ENCODE measurements at regions not wholly inside any gene's neighbourhood (a gene's known extent, or its start where the extent isn't known, plus 50 kb on each side); places are given as distances from the start of the nearest gene placed in this dataset.
A peak's percentile ranks its signal among the peaks of the same experiment; 100 is the strongest.

DNA sequence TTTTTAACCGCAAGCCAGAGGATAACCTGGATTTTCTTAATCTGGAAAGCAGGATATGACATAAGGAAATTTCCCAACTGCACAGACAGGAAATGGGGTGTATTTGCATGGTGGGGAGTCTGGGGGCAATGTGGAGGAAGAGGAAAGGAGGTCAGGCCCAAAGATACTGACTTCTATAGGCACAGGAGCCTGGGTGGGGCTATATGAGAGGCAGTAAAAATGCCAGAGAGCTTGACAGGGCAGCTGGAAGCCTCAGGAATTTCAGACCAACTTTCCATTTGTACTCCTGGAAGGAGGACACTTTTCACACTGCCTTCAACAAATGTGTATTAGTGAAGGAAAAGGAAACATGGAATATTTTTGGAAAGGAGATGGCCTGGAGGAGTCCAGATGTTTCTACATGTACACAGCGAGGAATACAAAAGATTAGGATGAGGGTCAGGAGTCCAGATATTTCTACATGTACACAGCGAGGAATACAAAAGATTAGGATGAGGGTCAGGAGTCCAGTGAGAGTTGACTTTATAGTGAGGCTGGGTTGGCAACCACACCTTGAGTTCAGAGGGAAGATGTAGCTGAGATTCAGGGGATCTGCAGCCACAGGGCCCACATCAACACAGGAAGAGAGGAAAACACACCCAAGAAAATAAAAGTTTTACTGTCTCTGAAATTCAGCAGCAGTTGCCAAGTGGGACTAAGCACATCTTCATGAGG, 111.9 kb upstream of the PTPRG start:
- Histone ChIP-seq H3K4me3 (ENCODE audit: low read length) (no peak overlapping the region), H3K4me1 (ENCODE audit: insufficient read depth, low read length) (no peaks in the 10 kb centered on the region), H3K36me3 (ENCODE audit: insufficient read depth, low read length) (no peaks in the 10 kb centered on the region), H3K27ac (ENCODE audit: low read depth, low read length) (no peak overlapping the region), H3K27me3 (ENCODE audit: insufficient read depth, low read length, poor library complexity, severe bottlenecking) (no peaks in the 10 kb centered on the region), H3K9me3 (ENCODE audit: low read length) (no peaks in the 10 kb centered on the region)
- DNase-seq, result no peak
- POLR2A ChIA-PET, result no interaction called here
- H3K4me3 Mint-ChIP-seq, result no peak overlapping the region
- no peaks in the 10 kb centered on the region for H3K9me3 Mint-ChIP-seq
- H3K27ac Mint-ChIP-seq, result no peak overlapping the region
- H3K36me3 Mint-ChIP-seq, result no peaks in the 10 kb centered on the region
- peaks cover 0 to 4% of the 10 kb centered on the region in 2 donors for H3K27me3 Mint-ChIP-seq
- no peaks in the 10 kb centered on the region for H3K4me1 Mint-ChIP-seq
- CTCF ChIA-PET, result no interaction called here

DNA sequence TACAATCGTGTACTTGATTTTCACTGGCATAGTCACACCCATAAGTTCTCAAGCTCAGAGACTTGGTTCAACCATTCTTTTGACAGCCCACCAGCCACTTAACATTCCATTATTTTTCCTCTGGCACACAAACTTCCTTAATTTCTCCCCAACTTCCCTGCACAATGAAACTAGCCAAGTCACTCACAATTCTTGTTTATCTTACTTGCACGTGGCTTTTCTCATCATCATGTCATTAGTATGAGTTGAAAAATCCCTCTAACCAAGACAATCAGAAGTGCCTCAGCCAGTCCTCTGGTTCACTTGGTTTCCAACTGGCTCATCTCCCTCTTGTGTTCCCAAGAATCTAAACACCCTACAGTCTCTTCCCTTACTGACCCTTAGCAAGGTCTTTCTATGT, 110.5 kb upstream of the PTPRG start:
- no peak for DNase-seq
- Mint-ChIP-seq H3K9me3 (peaks cover 0 to 5% (median 0%) of the 10 kb centered on the region in 5 donors), H3K4me3 (no peak overlapping the region), H3K36me3 (no peaks in the 10 kb centered on the region), H3K27me3 (peaks cover 0 to 4% of the 10 kb centered on the region in 2 donors), H3K27ac (no peak overlapping the region), H3K4me1 (no peaks in the 10 kb centered on the region)
- Histone ChIP-seq H3K27ac (ENCODE audit: low read depth, low read length) (no peak overlapping the region), H3K36me3 (ENCODE audit: insufficient read depth, low read length) (no peaks in the 10 kb centered on the region), H3K4me1 (ENCODE audit: insufficient read depth, low read length) (no peaks in the 10 kb centered on the region), H3K27me3 (ENCODE audit: insufficient read depth, low read length, poor library complexity, severe bottlenecking) (no peaks in the 10 kb centered on the region), H3K9me3 (ENCODE audit: low read length) (no peaks in the 10 kb centered on the region), H3K4me3 (ENCODE audit: low read length) (no peak overlapping the region)
- CTCF ChIA-PET, result no interaction called here
- POLR2A ChIA-PET, result no interaction called here

DNA sequence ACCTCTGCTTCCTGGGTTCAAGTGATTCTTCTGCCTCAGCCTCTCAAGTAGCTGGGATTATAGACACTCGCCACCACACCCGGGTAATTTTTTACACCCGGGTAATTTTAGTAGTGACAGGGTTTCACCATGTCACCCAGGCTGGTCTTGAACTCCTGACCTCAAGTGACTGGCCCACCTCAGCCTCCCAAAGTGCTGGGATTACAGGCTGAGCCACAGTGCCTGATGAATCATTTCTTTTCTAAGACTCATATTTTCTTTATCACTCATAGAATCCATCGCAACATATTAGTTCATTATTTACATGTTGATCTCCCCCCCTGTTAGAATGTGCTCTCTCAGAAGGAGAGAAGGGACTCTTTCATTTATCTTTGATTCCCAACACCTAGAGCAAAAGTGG, 109.5 kb upstream of the PTPRG start:
- H3K4me1 Mint-ChIP-seq, result no peaks in the 10 kb centered on the region

GRCh38 chr3:61452535-61453090, 108.8 kb upstream of the PTPRG start:
- CTCF ChIA-PET, result no interaction called here

More for the DNA sequence above, 109.5 kb upstream of the PTPRG start:
- no peak overlapping the region for H3K27ac ChIP-seq (ENCODE audit: low read depth, low read length)
- no peaks in the 10 kb centered on the region for H3K36me3 ChIP-seq (ENCODE audit: insufficient read depth, low read length)
- no peak overlapping the region for H3K4me3 ChIP-seq (ENCODE audit: low read length)
- no peaks in the 10 kb centered on the region for H3K9me3 ChIP-seq (ENCODE audit: low read length)
- no peak for DNase-seq
- no peaks in the 10 kb centered on the region for H3K27me3 ChIP-seq (ENCODE audit: insufficient read depth, low read length, poor library complexity, severe bottlenecking)
- H3K4me1 ChIP-seq (ENCODE audit: insufficient read depth, low read length), result no peaks in the 10 kb centered on the region
- H3K36me3 Mint-ChIP-seq, result no peaks in the 10 kb centered on the region
- H3K27ac Mint-ChIP-seq, result no peak overlapping the region
- ChIA-PET CTCF (no interaction called here), POLR2A (no interaction called here)
- H3K27me3 Mint-ChIP-seq, result peaks cover 0 to 4% of the 10 kb centered on the region in 2 donors
- no peak overlapping the region for H3K4me3 Mint-ChIP-seq
- peaks cover 0 to 5% (median 0%) of the 10 kb centered on the region in 5 donors for H3K9me3 Mint-ChIP-seq

GRCh38 chr3:61454006-61454585, 107.3 kb upstream of the PTPRG start:
- H3K36me3 ChIP-seq (ENCODE audit: insufficient read depth, low read length), result no peaks in the 10 kb centered on the region
- no peak for DNase-seq
- H3K4me1 ChIP-seq (ENCODE audit: insufficient read depth, low read length), result no peaks in the 10 kb centered on the region
- H3K27me3 ChIP-seq (ENCODE audit: insufficient read depth, low read length, poor library complexity, severe bottlenecking), result no peaks in the 10 kb centered on the region
- CTCF ChIA-PET, result no interaction called here
- no peaks in the 10 kb centered on the region for H3K36me3 Mint-ChIP-seq
- H3K9me3 Mint-ChIP-seq, result peaks cover 0 to 5% (median 2%) of the 10 kb centered on the region in 5 donors
- no peak overlapping the region for H3K4me3 Mint-ChIP-seq
- no peak overlapping the region for H3K4me3 ChIP-seq (ENCODE audit: low read length)
- H3K9me3 ChIP-seq (ENCODE audit: low read length), result no peaks in the 10 kb centered on the region
- no peak overlapping the region for H3K27ac Mint-ChIP-seq
- H3K27ac ChIP-seq (ENCODE audit: low read depth, low read length), result no peak overlapping the region
- POLR2A ChIA-PET, result no interaction called here
- H3K27me3 Mint-ChIP-seq, result peaks cover 0 to 4% of the 10 kb centered on the region in 2 donors
- no peaks in the 10 kb centered on the region for H3K4me1 Mint-ChIP-seq

More at GRCh38 chr3:61452535-61453090, 108.8 kb upstream of the PTPRG start:
- no peak for DNase-seq
- no peak overlapping the region for H3K27ac ChIP-seq (ENCODE audit: low read depth, low read length)
- H3K27me3 Mint-ChIP-seq, result peaks cover 0 to 4% of the 10 kb centered on the region in 2 donors
- H3K27me3 ChIP-seq (ENCODE audit: insufficient read depth, low read length, poor library complexity, severe bottlenecking), result no peaks in the 10 kb centered on the region
- H3K9me3 ChIP-seq (ENCODE audit: low read length), result no peaks in the 10 kb centered on the region
- no peaks in the 10 kb centered on the region for H3K36me3 ChIP-seq (ENCODE audit: insufficient read depth, low read length)
- no peaks in the 10 kb centered on the region for H3K4me1 ChIP-seq (ENCODE audit: insufficient read depth, low read length)
- H3K4me3 ChIP-seq (ENCODE audit: low read length), result no peak overlapping the region
- H3K4me1 Mint-ChIP-seq, result no peaks in the 10 kb centered on the region
- peaks cover 0 to 5% (median 0%) of the 10 kb centered on the region in 5 donors for H3K9me3 Mint-ChIP-seq
- POLR2A ChIA-PET, result no interaction called here
- no peak overlapping the region for H3K27ac Mint-ChIP-seq
- H3K36me3 Mint-ChIP-seq, result no peaks in the 10 kb centered on the region
- H3K4me3 Mint-ChIP-seq, result no peak overlapping the region

GRCh38 chr3:61454801-61455200, 106.6 kb upstream of the PTPRG start:
- no peak overlapping the region for H3K27ac ChIP-seq (ENCODE audit: low read depth, low read length)
- Mint-ChIP-seq H3K9me3 (peaks cover 0 to 8% (median 3%) of the 10 kb centered on the region in 5 donors), H3K36me3 (no peaks in the 10 kb centered on the region), H3K27ac (peak overlapping the region in 1 of 8 donors; percentile 33), H3K4me3 (no peak overlapping the region), H3K27me3 (peaks cover 0 to 4% of the 10 kb centered on the region in 2 donors), H3K4me1 (no peaks in the 10 kb centered on the region)
- no peak overlapping the region for H3K4me3 ChIP-seq (ENCODE audit: low read length)
- no peaks in the 10 kb centered on the region for H3K4me1 ChIP-seq (ENCODE audit: insufficient read depth, low read length)
- CTCF ChIA-PET, result no interaction called here
- H3K27me3 ChIP-seq (ENCODE audit: insufficient read depth, low read length, poor library complexity, severe bottlenecking), result no peaks in the 10 kb centered on the region
- no peak for DNase-seq
- H3K9me3 ChIP-seq (ENCODE audit: low read length), result no peaks in the 10 kb centered on the region
- H3K36me3 ChIP-seq (ENCODE audit: insufficient read depth, low read length), result no peaks in the 10 kb centered on the region
- POLR2A ChIA-PET, result no interaction called here

- CTCF ChIA-PET, result no interaction called here
- H3K4me1 ChIP-seq (ENCODE audit: insufficient read depth, low read length), result no peaks in the 10 kb centered on the region
- Mint-ChIP-seq H3K36me3 (no peaks in the 10 kb centered on the region), H3K27ac (no peak overlapping the region), H3K27me3 (no peaks in the 10 kb centered on the region), H3K4me1 (no peaks in the 10 kb centered on the region), H3K9me3 (peaks cover 0 to 11% (median 0%) of the 10 kb centered on the region in 5 donors), H3K4me3 (no peak overlapping the region)
- POLR2A ChIA-PET, result no interaction called here
- H3K9me3 ChIP-seq (ENCODE audit: low read length), result no peaks in the 10 kb centered on the region
- H3K36me3 ChIP-seq (ENCODE audit: insufficient read depth, low read length), result no peaks in the 10 kb centered on the region
- H3K27me3 ChIP-seq (ENCODE audit: insufficient read depth, low read length, poor library complexity, severe bottlenecking), result no peaks in the 10 kb centered on the region
- no peak overlapping the region for H3K27ac ChIP-seq (ENCODE audit: low read depth, low read length)
- H3K4me3 ChIP-seq (ENCODE audit: low read length), result no peak overlapping the region
- DNase-seq, result no peak
Observed at GRCh38 chr3:61460636-61461035, 100.7 kb upstream of the PTPRG start.

GRCh38 chr3:61463191-61463590, 98.2 kb upstream of the PTPRG start:
- Mint-ChIP-seq H3K4me1 (no peaks in the 10 kb centered on the region), H3K4me3 (no peak overlapping the region), H3K27me3 (no peaks in the 10 kb centered on the region), H3K27ac (no peak overlapping the region), H3K9me3 (peaks cover 0 to 11% (median 0%) of the 10 kb centered on the region in 5 donors), H3K36me3 (no peaks in the 10 kb centered on the region)
- DNase-seq, result no peak
- Histone ChIP-seq H3K4me1 (ENCODE audit: insufficient read depth, low read length) (no peaks in the 10 kb centered on the region), H3K27me3 (ENCODE audit: insufficient read depth, low read length, poor library complexity, severe bottlenecking) (no peaks in the 10 kb centered on the region), H3K27ac (ENCODE audit: low read depth, low read length) (no peak overlapping the region), H3K9me3 (ENCODE audit: low read length) (no peaks in the 10 kb centered on the region), H3K36me3 (ENCODE audit: insufficient read depth, low read length) (no peaks in the 10 kb centered on the region), H3K4me3 (ENCODE audit: low read length) (no peak overlapping the region)
- CTCF ChIA-PET, result no interaction called here
- POLR2A ChIA-PET, result no interaction called here

Data from CD8-positive, alpha-beta memory T cell (primary cell).